K562 (cell line): ENCODE measurements at regions not wholly inside any gene's neighbourhood (a gene's known extent, or its start where the extent isn't known, plus 50 kb on each side); places are given as distances from the start of the nearest gene placed in this dataset.

Source experiments
- ATAC-seq: fragments of 200-7000 bp; cut with Tn5 transposase; 3 replicates; pipeline ENCODE4 v1.9.1; 2020; ENCODE audit warnings: moderate library complexity
- BruUV-seq: library from RNA; stranded (reverse); fragments of 400-500 nt; replicated peaks from 2 replicates; lab custom pipeline; 2021; lab: Mats Ljungman, UMichigan
- CTCF ChIA-PET: fragments of 300-600 bp; formaldehyde crosslinking; extraction: SDS; loops from one replicate; lab custom pipeline; 2021; ENCODE audit warnings: low intra/inter-chr PET ratio; lab: Yijun Ruan, JAX
- POLR2A ChIA-PET: fragments of 300-600, 350-650 bp; sonication (Branson Sonifier 250); formaldehyde crosslinking; extraction: SDS; loops from one replicate; lab custom pipeline; 2021; ENCODE audit warnings: antibody characterized with exemption, inconsistent platforms; lab: Yijun Ruan, JAX
- DNase-seq, 4 experiments: peaks; one replicate each; pipeline versions ENCODE4 v3.0.0 to v3.0.0-alpha.2; 2011 to 2018; ENCODE audit warnings: low spot score in 3 of 4, mixed read lengths in 3 of 4; ENCODE audit errors: extremely low read depth in 1 of 4
- FAIRE-seq: peaks from 2 replicates; lab custom pipeline; 2011; peaks lifted over from hg19 to GRCh38; lab: Jason Lieb, UNC
- H2AFZ ChIP-seq: 2 replicates; pipeline ENCODE4 v1.6.0; 2011; ENCODE audit warnings: low read depth, low read length, control low read depth, inconsistent platforms
- H3K27ac ChIP-seq: fragments of 200-600 bp; 3 replicates; pipeline ENCODE4 v1.8.0; 2011; ENCODE audit warnings: low read depth, mild to moderate bottlenecking, control low read depth, inconsistent platforms, low read length, moderate library complexity, mixed read lengths; ENCODE audit errors: extremely low read depth
- H3K27me3 ChIP-seq, 2 experiments: fragments of 300-600 bp in 1 of 2; 2 replicates in 1 of 2; 3 replicates in 1 of 2; pipeline versions ENCODE4 v1.6.0 to v1.8.0; 2011; ENCODE audit warnings: inconsistent platforms in 2 of 2, low read length in 2 of 2, mild to moderate bottlenecking in 1 of 2, mixed read lengths in 1 of 2, moderate library complexity in 1 of 2; ENCODE audit not compliant: control insufficient read depth in 2 of 2, insufficient read depth in 2 of 2
- H3K36me3 ChIP-seq: fragments of 300-600 bp; 3 replicates; pipeline ENCODE4 v1.8.0; 2011; ENCODE audit warnings: mild to moderate bottlenecking, low read length, inconsistent platforms; ENCODE audit not compliant: control insufficient read depth, insufficient read depth
- H3K4me1 ChIP-seq, 2 experiments: fragments of 200-600 bp in 1 of 2; replicated peaks in 1 of 2; 2 replicates in 1 of 2; 3 replicates in 1 of 2; pipeline versions ENCODE4 v1.5.1 to v1.8.0; 2011; ENCODE audit warnings: inconsistent platforms in 2 of 2, low read length in 2 of 2, mild to moderate bottlenecking in 1 of 2, mixed read lengths in 1 of 2, moderate library complexity in 1 of 2; ENCODE audit not compliant: control insufficient read depth in 2 of 2, insufficient read depth in 2 of 2
- H3K4me2 ChIP-seq: 2 replicates; pipeline ENCODE4 v1.6.1; 2011; ENCODE audit warnings: low read length, control low read depth, inconsistent platforms, mixed read lengths; ENCODE audit not compliant: insufficient read depth
- H3K4me3 ChIP-seq: fragments of 200-600 bp; sonication (generic), shearing (Covaris generic); 2 replicates; pipeline ENCODE4 v1.5.1; 2016; ENCODE audit warnings: control low read depth, inconsistent platforms
- H3K79me2 ChIP-seq: fragments of 200-600 bp; 3 replicates; pipeline ENCODE4 v1.8.0; 2011; ENCODE audit warnings: low read length, inconsistent platforms; ENCODE audit not compliant: control insufficient read depth, insufficient read depth
- H3K9ac ChIP-seq, 2 experiments: 2 replicates each; pipeline versions ENCODE4 v1.6.0 to v1.6.1; 2011; ENCODE audit warnings: low read depth in 2 of 2, low read length in 2 of 2, control low read depth in 1 of 2, inconsistent platforms in 1 of 2, mild to moderate bottlenecking in 1 of 2, mixed read lengths in 1 of 2; ENCODE audit not compliant: insufficient read depth in 1 of 2
- H3K9me1 ChIP-seq: one replicate; pipeline ENCODE4 v1.6.0; 2011; ENCODE audit warnings: inconsistent platforms, mild to moderate bottlenecking, low read length, moderate library complexity; ENCODE audit not compliant: control insufficient read depth, insufficient read depth
- H3K9me3 ChIP-seq: replicated peaks from 2 replicates; pipeline ENCODE4 v1.5.1; 2011; ENCODE audit warnings: low read depth, low read length, inconsistent platforms; ENCODE audit not compliant: control insufficient read depth, insufficient read depth
- H4K20me1 ChIP-seq: replicated peaks from 2 replicates; pipeline ENCODE4 v1.6.1; 2011; ENCODE audit warnings: low read length, inconsistent platforms, mixed read lengths; ENCODE audit not compliant: control insufficient read depth, insufficient read depth
- ARID2 ChIP-seq: fragments of 450-650 bp; IDR thresholded peaks from 2 replicates; pipeline ENCODE4 v1.6.1; 2017; ENCODE audit warnings: antibody characterized with exemption, mild to moderate bottlenecking
- HMGN3 ChIP-seq: IDR thresholded peaks from 2 replicates; pipeline ENCODE4 v1.6.1; 2011; ENCODE audit warnings: borderline replicate concordance, low read depth, mild to moderate bottlenecking, mixed read lengths, low read length; ENCODE audit not compliant: insufficient read length; ENCODE audit errors: extremely low read depth
- JUNB ChIP-seq: fragments of 450-650 bp; formaldehyde crosslinking; conservative IDR thresholded peaks from 2 replicates; pipeline ENCODE4 v1.4.0; 2020; ENCODE audit warnings: mild to moderate bottlenecking
- MCM7 ChIP-seq, 2 experiments: fragments of 450-650 bp; IDR thresholded peaks; 2 replicates each; pipeline ENCODE4 v1.6.1; 2016 to 2018
- MEF2A ChIP-seq: IDR thresholded peaks from 2 replicates; pipeline ENCODE4 v1.6.1; 2011; ENCODE audit warnings: low read depth, mild to moderate bottlenecking, low read length, moderate library complexity; ENCODE audit not compliant: control insufficient read depth
- MYBL2 ChIP-seq, 2 experiments: fragments of 450-650 bp in 1 of 2; sonication (generic) in 1 of 2; formaldehyde crosslinking in 1 of 2; IDR thresholded peaks; 2 replicates each; pipeline versions ENCODE4 v1.6.1 to v1.8.1; 2017 to 2022; ENCODE audit warnings: borderline replicate concordance in 1 of 2, inconsistent platforms in 1 of 2, low read depth in 1 of 2, mild to moderate bottlenecking in 1 of 2, missing genetic modification reagents in 1 of 2, moderate library complexity in 1 of 2
- NFIX ChIP-seq: fragments of 250-450 bp; sonication (Bioruptor Pico); IDR thresholded peaks from 2 replicates; pipeline ENCODE4 v1.4.0; 2020; ENCODE audit warnings: low read depth, mild to moderate bottlenecking, moderate library complexity
- PTBP1 ChIP-seq: fragments of 200-400 bp; formaldehyde crosslinking; IDR thresholded peaks from 2 replicates; pipeline ENCODE4 v1.6.1; 2017; ENCODE audit warnings: low read depth, low read length
- SMARCB1 ChIP-seq: IDR thresholded peaks from 2 replicates; pipeline ENCODE4 v1.6.1; 2011; ENCODE audit warnings: improper control_type of control experiment, low read depth; ENCODE audit not compliant: insufficient read length
- SMARCE1 ChIP-seq: fragments of 450-650 bp; IDR thresholded peaks from 2 replicates; pipeline ENCODE4 v1.7.1; 2016; ENCODE audit warnings: mild to moderate bottlenecking
- TFAM ChIP-seq: fragments of 250-450 bp; sonication (Bioruptor Pico); conservative IDR thresholded peaks from 2 replicates; pipeline ENCODE4 v1.5.0; 2021; ENCODE audit warnings: mild to moderate bottlenecking, moderate library complexity
- ZNF212 ChIP-seq: fragments of 450-650 bp; formaldehyde crosslinking; IDR thresholded peaks from 2 replicates; pipeline ENCODE4 v1.4.0; 2020; ENCODE audit warnings: mild to moderate bottlenecking
- ZNF23 ChIP-seq: fragments of 250-450 bp; sonication (Bioruptor Pico); IDR thresholded peaks from 2 replicates; pipeline ENCODE4 v1.4.0; 2020; ENCODE audit warnings: mild to moderate bottlenecking
- ZNF717 ChIP-seq: fragments of 250-450 bp; sonication (Bioruptor Pico); IDR thresholded peaks from 2 replicates; pipeline ENCODE4 v1.5.0; 2021
- ZNF778 ChIP-seq: fragments of 450-650 bp; formaldehyde crosslinking; IDR thresholded peaks from 2 replicates; pipeline ENCODE4 v1.4.0; 2020; ENCODE audit warnings: mild to moderate bottlenecking, moderate library complexity
- WGBS: fragments of 100-300 bp; shearing (Covaris generic); methylation state at CpG from one replicate; pipeline ENCODE4 v1.1.6; 2016; ENCODE audit warnings: low coverage, mixed read lengths; ENCODE audit not compliant: insufficient coverage; ENCODE audit errors: missing lambda C conversion rate; 5-methylcytosine and 5-hydroxymethylcytosine counted together
- in situ Hi-C: fragments of 300-500 bp; cut with MboI; formaldehyde crosslinking; loops from 4 replicates; pipeline ENCODE4 v1.15.0; 2018; ENCODE audit warnings: inconsistent platforms, mixed read lengths
- intact Hi-C: fragments of 100-400 bp; cut with micrococcal nuclease; formaldehyde crosslinking; loops from 2 replicates; pipeline ENCODE4 v1.14.2; 2022
- TF ChIP-seq, protein P1 (sequence below): fragments of 250-450 bp; sonication (Bioruptor Pico); IDR thresholded peaks from 2 replicates; pipeline ENCODE4 v1.6.1; 2021; ENCODE audit warnings: mild to moderate bottlenecking

DNA sequence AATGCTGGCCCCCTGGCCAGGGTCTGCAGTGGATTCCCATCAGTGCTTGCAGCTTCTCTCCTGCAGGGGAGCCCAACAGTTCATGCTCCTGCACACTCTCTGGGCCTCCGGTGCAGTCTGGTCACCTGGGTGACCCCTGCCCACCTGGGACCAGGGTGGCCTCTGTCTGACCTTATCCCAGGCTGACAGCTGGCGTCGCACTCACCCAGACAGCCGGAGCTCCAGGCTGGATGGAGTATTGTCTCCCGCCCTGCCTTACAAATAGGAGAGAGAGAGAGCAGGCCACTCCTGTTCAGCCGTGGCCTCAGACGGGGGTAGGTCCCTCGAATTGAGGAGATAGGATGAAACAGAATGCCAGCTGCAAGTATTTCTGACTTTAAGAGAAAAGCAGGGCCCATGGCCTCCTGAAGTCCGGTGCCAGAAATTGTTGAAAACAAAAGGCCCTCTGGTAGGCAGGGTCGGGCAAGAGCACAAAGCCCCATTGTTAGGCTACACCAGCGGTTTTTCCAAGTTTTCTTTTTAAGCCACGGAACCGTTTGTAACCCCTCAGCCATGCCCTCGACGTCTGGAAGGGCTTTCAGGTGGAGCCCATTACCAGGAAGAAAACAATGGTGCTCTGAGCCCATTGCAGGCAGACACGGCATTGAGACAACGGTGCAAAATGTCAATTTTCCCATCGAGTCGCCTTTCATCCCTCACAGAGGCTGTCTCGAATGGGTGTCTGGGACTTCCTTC, 258.4 kb downstream of the BCL11A start:
- Histone ChIP-seq H3K4me3 (no peak overlapping the region), H3K79me2 (no peaks in the 10 kb centered on the region), H3K4me2 (no peak overlapping the region), H2AFZ (no peak overlapping the region), H3K4me1 (peaks cover 0 to 7% of the 10 kb centered on the region in 2 experiments; a peak in 1 of 5 replicates), H3K9ac (no peak overlapping the region), H3K27ac (no peak overlapping the region), H3K36me3 (no peaks in the 10 kb centered on the region), H3K27me3 (peaks cover 0 to 8% of the 10 kb centered on the region in 2 experiments; a peak in 1 of 5 replicates), H4K20me1 (no peaks in the 10 kb centered on the region), H3K9me1 (no peaks in the 10 kb centered on the region), H3K9me3 (no peaks in the 10 kb centered on the region)
- intact Hi-C loops = no loop called here
- POLR2A ChIA-PET = no interaction called here
- TF ChIP-seq HMGN3 = no peak
- TF ChIP-seq PTBP1 = no peak
- TF ChIP-seq, protein P1, sequence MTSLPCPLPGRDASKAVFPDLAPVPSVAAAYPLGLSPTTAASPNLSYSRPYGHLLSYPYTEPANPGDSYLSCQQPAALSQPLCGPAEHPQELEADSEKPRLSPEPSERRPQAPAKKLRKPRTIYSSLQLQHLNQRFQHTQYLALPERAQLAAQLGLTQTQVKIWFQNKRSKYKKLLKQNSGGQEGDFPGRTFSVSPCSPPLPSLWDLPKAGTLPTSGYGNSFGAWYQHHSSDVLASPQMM = no peak
- no peak for TF ChIP-seq JUNB (CRISPR knock-in tag)
- TF ChIP-seq ZNF23 (CRISPR knock-in tag) = no peak
- no peak for TF ChIP-seq MCM7 (IDR thresholded peaks at IDR 0.05)
- no peak for TF ChIP-seq ARID2
- TF ChIP-seq ZNF212 = no peak
- TF ChIP-seq SMARCB1 = no peak
- no peak for TF ChIP-seq NFIX
- no peak for TF ChIP-seq ZNF717
- TF ChIP-seq MYBL2 (IDR thresholded peaks at IDR 0.05; ENCODE audit: low read depth) = no peak
- no peak for TF ChIP-seq MYBL2 (CRISPR knock-in tag; IDR thresholded peaks at IDR 0.05; ENCODE audit: borderline replicate concordance)
- TF ChIP-seq MEF2A = no peak
- no peak for TF ChIP-seq ZNF778 (CRISPR knock-in tag)
- no peak for TF ChIP-seq TFAM (CRISPR knock-in tag)
- TF ChIP-seq SMARCE1 = no peak
- in situ Hi-C loops = no loop called here
- FAIRE-seq (no peak), ATAC-seq (no peak; the same call in 2 of the 3 replicates), DNase-seq (no peak)
- CTCF ChIA-PET = no interaction called here
- WGBS = 0% methylated on average over 19 of the region's 20 CpGs
- BruUV-seq = no TSS peak
